ENCODE measurements at regions not wholly inside any gene's neighbourhood (a gene's known extent, or its start where the extent isn't known, plus 50 kb on each side); places are given as distances from the start of the nearest gene placed in this dataset.

DNA sequence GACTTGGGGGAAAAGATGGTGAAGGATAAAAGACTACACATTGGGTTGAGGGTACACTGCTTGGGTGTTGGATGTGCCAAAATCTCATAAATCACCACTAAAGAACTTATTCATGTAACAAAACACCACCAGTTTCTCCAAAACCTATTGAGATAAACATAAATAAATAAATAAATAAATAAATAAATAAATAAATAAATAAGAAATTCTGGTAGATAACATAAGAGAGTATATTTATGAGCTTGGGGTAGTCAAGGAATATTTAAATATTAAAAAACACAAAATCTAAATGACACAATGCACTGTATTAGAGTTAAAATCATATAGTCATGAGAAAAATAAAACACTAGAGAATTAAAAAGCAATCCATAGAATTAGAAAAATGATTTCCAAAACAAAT, 333.5 kb upstream of the NRG3 start:
- in situ Hi-C loops (cut with MboI; ENCODE audit: low sequenced_read_pairs in 4 of 4) = no loop called here
- intact Hi-C loops (cut with DNase I; ENCODE audit: low total_unique reads) = no loop called here

GRCh38 chr10:81546243-81546642, 328.8 kb upstream of the NRG3 start:
- DNase-seq = no peak
- in situ Hi-C loops (cut with MboI; ENCODE audit: low sequenced_read_pairs in 4 of 4) = no loop called here
- ATAC-seq = no peak
- H3K4me3 ChIP-seq = no peak overlapping the region
- H3K27ac ChIP-seq = no peak overlapping the region
- intact Hi-C loops (cut with DNase I; ENCODE audit: low total_unique reads) = no loop called here
- no peaks in the 10 kb centered on the region for H3K27me3 ChIP-seq
- no peak for TF ChIP-seq POLR2A (IDR thresholded peaks at IDR 0.05)
- no peaks in the 10 kb centered on the region for H3K9me3 ChIP-seq
- H3K36me3 ChIP-seq = no peaks in the 10 kb centered on the region
- H3K4me1 ChIP-seq = no peaks in the 10 kb centered on the region

More for the DNA sequence above, 333.5 kb upstream of the NRG3 start:
- Histone ChIP-seq H3K27me3 (no peaks in the 10 kb centered on the region), H3K4me3 (no peak overlapping the region), H3K27ac (no peak overlapping the region), H3K4me1 (no peaks in the 10 kb centered on the region), H3K36me3 (no peaks in the 10 kb centered on the region), H3K9me3 (no peaks in the 10 kb centered on the region)
- no peak for DNase-seq
- no peak for TF ChIP-seq POLR2A (IDR thresholded peaks at IDR 0.05)
- TF ChIP-seq, protein P1, sequence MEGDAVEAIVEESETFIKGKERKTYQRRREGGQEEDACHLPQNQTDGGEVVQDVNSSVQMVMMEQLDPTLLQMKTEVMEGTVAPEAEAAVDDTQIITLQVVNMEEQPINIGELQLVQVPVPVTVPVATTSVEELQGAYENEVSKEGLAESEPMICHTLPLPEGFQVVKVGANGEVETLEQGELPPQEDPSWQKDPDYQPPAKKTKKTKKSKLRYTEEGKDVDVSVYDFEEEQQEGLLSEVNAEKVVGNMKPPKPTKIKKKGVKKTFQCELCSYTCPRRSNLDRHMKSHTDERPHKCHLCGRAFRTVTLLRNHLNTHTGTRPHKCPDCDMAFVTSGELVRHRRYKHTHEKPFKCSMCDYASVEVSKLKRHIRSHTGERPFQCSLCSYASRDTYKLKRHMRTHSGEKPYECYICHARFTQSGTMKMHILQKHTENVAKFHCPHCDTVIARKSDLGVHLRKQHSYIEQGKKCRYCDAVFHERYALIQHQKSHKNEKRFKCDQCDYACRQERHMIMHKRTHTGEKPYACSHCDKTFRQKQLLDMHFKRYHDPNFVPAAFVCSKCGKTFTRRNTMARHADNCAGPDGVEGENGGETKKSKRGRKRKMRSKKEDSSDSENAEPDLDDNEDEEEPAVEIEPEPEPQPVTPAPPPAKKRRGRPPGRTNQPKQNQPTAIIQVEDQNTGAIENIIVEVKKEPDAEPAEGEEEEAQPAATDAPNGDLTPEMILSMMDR (IDR thresholded peaks at IDR 0.05 in 4 of 5, conservative IDR thresholded peaks at IDR 0.05 in 1 of 5) = no peak
- ATAC-seq = no peak

- Histone ChIP-seq H3K4me1 (no peaks in the 10 kb centered on the region), H3K27me3 (no peaks in the 10 kb centered on the region), H3K36me3 (no peaks in the 10 kb centered on the region), H3K4me3 (no peak overlapping the region), H3K27ac (no peak overlapping the region), H3K9me3 (no peaks in the 10 kb centered on the region)
- DNase-seq (no peak), ATAC-seq (no peak)
- TF ChIP-seq, protein P1 (IDR thresholded peaks at IDR 0.05 in 4 of 5, conservative IDR thresholded peaks at IDR 0.05 in 1 of 5) = no peak
- TF ChIP-seq POLR2A (IDR thresholded peaks at IDR 0.05) = no peak
- in situ Hi-C loops (cut with MboI; ENCODE audit: low sequenced_read_pairs in 4 of 4) = no loop called here
- intact Hi-C loops (cut with DNase I; ENCODE audit: low total_unique reads) = no loop called here
Measured at GRCh38 chr10:81548160-81548559, 326.8 kb upstream of the NRG3 start.

GRCh38 chr10:81564143-81564542, 310.9 kb upstream of the NRG3 start:
- intact Hi-C loops (cut with DNase I; ENCODE audit: low total_unique reads) = no loop called here
- Histone ChIP-seq H3K4me1 (no peaks in the 10 kb centered on the region), H3K27ac (no peak overlapping the region), H3K4me3 (no peak overlapping the region), H3K9me3 (no peaks in the 10 kb centered on the region), H3K36me3 (no peaks in the 10 kb centered on the region), H3K27me3 (no peaks in the 10 kb centered on the region)
- no peak for DNase-seq
- TF ChIP-seq, protein P1 (IDR thresholded peaks at IDR 0.05 in 4 of 5, conservative IDR thresholded peaks at IDR 0.05 in 1 of 5) = no peak
- no peak for TF ChIP-seq POLR2A (IDR thresholded peaks at IDR 0.05)
- no peak for ATAC-seq
- in situ Hi-C loops (cut with MboI; ENCODE audit: low sequenced_read_pairs in 4 of 4) = loop anchor here in 1 of 4 donors (25.0 kb wide), 1 partner anchor 102 kb away; no protein-coding TSS in a partner anchor

DNA sequence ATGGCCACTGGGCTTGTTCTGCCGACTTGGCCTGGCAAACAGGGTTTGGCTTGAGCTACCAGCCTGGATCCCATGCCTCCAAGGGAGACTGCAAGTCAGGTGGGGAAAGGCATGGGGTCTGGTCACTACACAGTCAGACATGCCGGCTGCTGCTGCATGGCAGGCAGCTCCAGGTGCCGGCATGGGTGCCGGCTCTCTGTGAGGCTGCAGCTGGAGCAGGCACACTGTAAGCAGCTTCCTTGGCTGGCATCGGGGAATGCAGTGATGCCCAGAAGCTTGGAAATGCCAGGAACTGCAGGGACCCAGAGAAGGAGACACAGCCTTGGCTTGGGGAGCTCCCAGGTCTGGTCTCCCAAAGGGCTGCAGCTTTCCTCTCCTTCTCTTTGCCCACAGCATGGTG, 305.5 kb upstream of the NRG3 start:
- H3K27me3 ChIP-seq = no peaks in the 10 kb centered on the region
- TF ChIP-seq, protein P1 (IDR thresholded peaks at IDR 0.05 in 4 of 5, conservative IDR thresholded peaks at IDR 0.05 in 1 of 5) = no peak
- TF ChIP-seq POLR2A (IDR thresholded peaks at IDR 0.05) = no peak
- in situ Hi-C loops (cut with MboI; ENCODE audit: low sequenced_read_pairs in 4 of 4) (loop anchor here in 1 of 4 donors (25.0 kb wide), 1 partner anchor 107 kb away; no protein-coding TSS in a partner anchor), intact Hi-C loops (cut with DNase I; ENCODE audit: low total_unique reads) (no loop called here)
- no peak overlapping the region for H3K27ac ChIP-seq
- H3K4me1 ChIP-seq = no peaks in the 10 kb centered on the region
- H3K9me3 ChIP-seq = no peaks in the 10 kb centered on the region
- ATAC-seq (no peak), DNase-seq (no peak)
- no peaks in the 10 kb centered on the region for H3K36me3 ChIP-seq
- no peak overlapping the region for H3K4me3 ChIP-seq
